Endodermal cell (in vitro differentiated cells): ENCODE measurements at regions not wholly inside any gene's neighbourhood (a gene's known extent, or its start where the extent isn't known, plus 50 kb on each side); places are given as distances from the start of the nearest gene placed in this dataset.

ENCODE experiments used
- DNase-seq: peaks from one replicate; pipeline ENCODE4 v3.0.0-alpha.2; 2017
- H3K27ac ChIP-seq: 2 replicates; pipeline ENCODE4 v1.5.1; 2013; ENCODE audit warnings: mild to moderate bottlenecking, low read depth, low read length, moderate library complexity
- H3K27me3 ChIP-seq: 2 replicates; pipeline ENCODE4 v1.6.1; 2013; ENCODE audit warnings: mild to moderate bottlenecking, low read length, moderate library complexity; ENCODE audit not compliant: insufficient read depth, control insufficient read depth, poor library complexity, severe bottlenecking
- H3K36me3 ChIP-seq: 2 replicates; pipeline ENCODE4 v1.7.0; 2013; ENCODE audit warnings: mild to moderate bottlenecking, low read length, moderate library complexity; ENCODE audit not compliant: control insufficient read depth, insufficient read depth
- H3K4me1 ChIP-seq: one replicate; pipeline ENCODE4 v1.7.0; 2013; ENCODE audit warnings: low read length; ENCODE audit not compliant: control insufficient read depth, insufficient read depth
- H3K4me3 ChIP-seq: 2 replicates; pipeline ENCODE4 v1.5.1; 2013; ENCODE audit warnings: mild to moderate bottlenecking, low read length, moderate library complexity
- H3K9ac ChIP-seq: 2 replicates; pipeline ENCODE4 v1.6.1; 2013; ENCODE audit warnings: mild to moderate bottlenecking, low read length, moderate library complexity; ENCODE audit not compliant: poor library complexity, severe bottlenecking; ENCODE audit errors: extremely low read depth
- H3K9me3 ChIP-seq: 2 replicates; pipeline ENCODE4 v1.6.1; 2013; ENCODE audit warnings: mild to moderate bottlenecking, low read length, moderate library complexity; ENCODE audit not compliant: control insufficient read depth
- H3K27ac Mint-ChIP-seq: 2 replicates; pipeline ENCODE4 v1.8.0; 2020; ENCODE audit warnings: mixed read lengths
- H3K27me3 Mint-ChIP-seq: 2 replicates; pipeline ENCODE4 v1.8.0; 2021; ENCODE audit warnings: mild to moderate bottlenecking, mixed read lengths; ENCODE audit not compliant: insufficient read depth
- H3K36me3 Mint-ChIP-seq: 2 replicates; pipeline ENCODE4 v1.8.0; 2020; ENCODE audit warnings: low read depth, mixed read lengths
- H3K4me1 Mint-ChIP-seq: 2 replicates; pipeline ENCODE4 v1.8.0; 2020; ENCODE audit warnings: mixed read lengths
- H3K4me3 Mint-ChIP-seq: 2 replicates; pipeline ENCODE4 v1.8.0; 2020; ENCODE audit warnings: mild to moderate bottlenecking, moderate library complexity, mixed read lengths
- H3K9me3 Mint-ChIP-seq: 2 replicates; pipeline ENCODE4 v1.8.0; 2020; ENCODE audit warnings: mild to moderate bottlenecking, mixed read lengths
- WGBS, 2 experiments: methylation state at CpG; one replicate each; pipeline versions ENCODE4 v1.1.5 to v1.1.7; 2013; ENCODE audit warnings: missing lambda C conversion rate in 2 of 2, mixed read lengths in 1 of 2; ENCODE audit not compliant: insufficient coverage in 1 of 2, insufficient read length in 1 of 2; 5-methylcytosine and 5-hydroxymethylcytosine counted together
- TF ChIP-seq, protein P1 (sequence below): fragments of 200-600 bp; sonication (generic); conservative IDR thresholded peaks from 2 replicates; pipeline ENCODE4 v1.5.0; 2021; ENCODE audit warnings: antibody characterized with exemption, mild to moderate bottlenecking

DNA sequence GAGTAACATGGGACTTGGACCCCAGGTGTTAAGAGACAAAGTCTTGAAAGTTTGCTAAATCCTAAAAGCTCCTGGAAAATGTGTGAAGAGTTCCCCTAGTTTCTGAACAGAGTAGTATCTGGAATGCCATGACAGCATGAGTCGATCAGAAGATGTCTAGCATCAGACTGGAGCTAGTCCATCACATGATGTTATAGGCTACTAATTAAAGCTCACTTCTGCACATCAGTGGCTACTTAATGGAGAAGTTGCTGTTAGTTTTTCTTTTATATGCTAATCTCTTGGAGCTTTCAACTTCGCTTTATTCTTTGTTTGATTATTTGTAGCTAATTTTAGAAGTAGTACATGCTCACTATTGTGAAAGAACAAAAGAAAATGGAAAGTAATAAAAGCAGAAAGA, 471.3 kb upstream of the KLF4 start:
- no peak overlapping the region for H3K4me3 ChIP-seq
- TF ChIP-seq, protein P1, sequence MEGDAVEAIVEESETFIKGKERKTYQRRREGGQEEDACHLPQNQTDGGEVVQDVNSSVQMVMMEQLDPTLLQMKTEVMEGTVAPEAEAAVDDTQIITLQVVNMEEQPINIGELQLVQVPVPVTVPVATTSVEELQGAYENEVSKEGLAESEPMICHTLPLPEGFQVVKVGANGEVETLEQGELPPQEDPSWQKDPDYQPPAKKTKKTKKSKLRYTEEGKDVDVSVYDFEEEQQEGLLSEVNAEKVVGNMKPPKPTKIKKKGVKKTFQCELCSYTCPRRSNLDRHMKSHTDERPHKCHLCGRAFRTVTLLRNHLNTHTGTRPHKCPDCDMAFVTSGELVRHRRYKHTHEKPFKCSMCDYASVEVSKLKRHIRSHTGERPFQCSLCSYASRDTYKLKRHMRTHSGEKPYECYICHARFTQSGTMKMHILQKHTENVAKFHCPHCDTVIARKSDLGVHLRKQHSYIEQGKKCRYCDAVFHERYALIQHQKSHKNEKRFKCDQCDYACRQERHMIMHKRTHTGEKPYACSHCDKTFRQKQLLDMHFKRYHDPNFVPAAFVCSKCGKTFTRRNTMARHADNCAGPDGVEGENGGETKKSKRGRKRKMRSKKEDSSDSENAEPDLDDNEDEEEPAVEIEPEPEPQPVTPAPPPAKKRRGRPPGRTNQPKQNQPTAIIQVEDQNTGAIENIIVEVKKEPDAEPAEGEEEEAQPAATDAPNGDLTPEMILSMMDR: no peak
- peaks cover 87% of the 10 kb centered on the region for H3K27me3 Mint-ChIP-seq
- no peaks in the 10 kb centered on the region for H3K9me3 ChIP-seq
- H3K4me1 ChIP-seq: no peaks in the 10 kb centered on the region
- H3K4me1 Mint-ChIP-seq: peaks cover 14% of the 10 kb centered on the region
- no peaks in the 10 kb centered on the region for H3K36me3 Mint-ChIP-seq
- peaks cover 84% of the 10 kb centered on the region for H3K27me3 ChIP-seq
- no peak overlapping the region for H3K27ac ChIP-seq
- H3K9me3 Mint-ChIP-seq: no peaks in the 10 kb centered on the region
- H3K9ac ChIP-seq: no peak overlapping the region
- H3K36me3 ChIP-seq: no peaks in the 10 kb centered on the region
- 92% methylated on average over 2 of the region's 2 CpGs; no CpG with 5 or more reads in 1 of the 2 experiments for WGBS, 2 experiments
- no peak overlapping the region for H3K27ac Mint-ChIP-seq
- H3K4me3 Mint-ChIP-seq: no peak overlapping the region
- DNase-seq: no peak

DNA sequence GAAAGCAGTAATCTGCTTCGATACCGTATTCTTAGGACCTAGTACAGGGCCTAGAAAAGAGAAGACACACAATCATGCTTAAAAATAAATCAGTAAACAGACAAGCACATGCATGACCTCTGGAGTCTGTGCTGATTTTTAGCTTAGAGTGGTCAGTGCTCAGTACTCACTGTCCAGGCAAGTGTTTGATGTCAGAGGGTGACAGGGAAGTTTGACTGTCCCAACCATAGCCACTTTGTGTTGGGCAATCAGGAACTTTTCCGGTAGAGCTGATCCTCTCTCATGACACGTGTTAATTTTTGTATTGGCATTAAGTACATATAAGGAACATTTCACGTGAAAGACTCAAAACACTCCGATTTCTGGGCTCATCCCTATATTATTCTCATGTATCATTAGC, 464.7 kb upstream of the KLF4 start:
- no peaks in the 10 kb centered on the region for H3K4me1 Mint-ChIP-seq
- Histone ChIP-seq H3K4me3 (no peak overlapping the region), H3K27ac (no peak overlapping the region), H3K27me3 (peaks cover 69% of the 10 kb centered on the region), H3K36me3 (no peaks in the 10 kb centered on the region), H3K9me3 (peaks cover 17% of the 10 kb centered on the region), H3K9ac (no peak overlapping the region), H3K4me1 (no peaks in the 10 kb centered on the region)
- H3K36me3 Mint-ChIP-seq: no peaks in the 10 kb centered on the region
- peaks cover 19% of the 10 kb centered on the region for H3K9me3 Mint-ChIP-seq
- no peak overlapping the region for H3K27ac Mint-ChIP-seq
- 94 to 96% methylated on average over 6 of the region's 6 CpGs for WGBS, 2 experiments
- H3K4me3 Mint-ChIP-seq: no peak overlapping the region
- peaks cover 69% of the 10 kb centered on the region for H3K27me3 Mint-ChIP-seq
- TF ChIP-seq, protein P1: no peak
- no peak for DNase-seq

DNA sequence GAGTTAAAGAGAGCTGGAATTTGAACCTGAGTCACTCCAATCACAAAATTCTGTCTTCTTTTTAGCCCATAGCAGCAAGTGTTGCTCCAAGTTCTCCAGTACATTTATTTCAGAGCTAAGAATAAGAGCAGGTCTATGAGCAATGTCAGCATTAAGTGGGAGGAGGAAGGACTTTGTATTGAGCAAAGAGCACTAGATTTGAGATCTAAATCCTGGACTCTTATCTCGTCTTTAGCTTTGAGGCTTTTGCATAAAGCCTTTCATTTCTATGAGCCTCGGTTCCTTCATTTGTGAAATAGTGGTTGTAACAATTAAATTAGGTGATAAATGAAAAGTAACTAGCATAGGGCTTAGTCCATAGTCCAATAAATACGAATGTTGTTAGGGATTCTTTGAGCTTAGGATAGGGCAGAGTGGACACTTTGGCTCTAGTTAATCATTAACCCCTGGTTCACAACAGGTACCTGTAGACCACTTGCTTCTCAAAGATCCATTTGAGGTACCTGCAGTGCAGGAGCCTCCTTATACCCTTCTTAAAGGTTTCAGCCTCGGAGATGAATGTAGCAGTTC, 464.1 kb upstream of the KLF4 start:
- Mint-ChIP-seq H3K4me1 (no peaks in the 10 kb centered on the region), H3K36me3 (no peaks in the 10 kb centered on the region), H3K27me3 (peaks cover 62% of the 10 kb centered on the region), H3K27ac (no peak overlapping the region), H3K4me3 (no peak overlapping the region), H3K9me3 (peaks cover 19% of the 10 kb centered on the region)
- Histone ChIP-seq H3K4me1 (no peaks in the 10 kb centered on the region), H3K27ac (no peak overlapping the region), H3K36me3 (no peaks in the 10 kb centered on the region), H3K27me3 (peaks cover 65% of the 10 kb centered on the region), H3K9ac (no peak overlapping the region), H3K9me3 (peaks cover 17% of the 10 kb centered on the region), H3K4me3 (no peak overlapping the region)
- TF ChIP-seq, protein P1: no peak
- DNase-seq: no peak
- WGBS, 2 experiments: 79 to 87% methylated on average over 3 to 4 of the region's 4 CpGs
